ENCODE measurements at regions not wholly inside any gene's neighbourhood (a gene's known extent, or its start where the extent isn't known, plus 50 kb on each side); places are given as distances from the start of the nearest gene placed in this dataset.

- TF ChIP-seq, protein P1, sequence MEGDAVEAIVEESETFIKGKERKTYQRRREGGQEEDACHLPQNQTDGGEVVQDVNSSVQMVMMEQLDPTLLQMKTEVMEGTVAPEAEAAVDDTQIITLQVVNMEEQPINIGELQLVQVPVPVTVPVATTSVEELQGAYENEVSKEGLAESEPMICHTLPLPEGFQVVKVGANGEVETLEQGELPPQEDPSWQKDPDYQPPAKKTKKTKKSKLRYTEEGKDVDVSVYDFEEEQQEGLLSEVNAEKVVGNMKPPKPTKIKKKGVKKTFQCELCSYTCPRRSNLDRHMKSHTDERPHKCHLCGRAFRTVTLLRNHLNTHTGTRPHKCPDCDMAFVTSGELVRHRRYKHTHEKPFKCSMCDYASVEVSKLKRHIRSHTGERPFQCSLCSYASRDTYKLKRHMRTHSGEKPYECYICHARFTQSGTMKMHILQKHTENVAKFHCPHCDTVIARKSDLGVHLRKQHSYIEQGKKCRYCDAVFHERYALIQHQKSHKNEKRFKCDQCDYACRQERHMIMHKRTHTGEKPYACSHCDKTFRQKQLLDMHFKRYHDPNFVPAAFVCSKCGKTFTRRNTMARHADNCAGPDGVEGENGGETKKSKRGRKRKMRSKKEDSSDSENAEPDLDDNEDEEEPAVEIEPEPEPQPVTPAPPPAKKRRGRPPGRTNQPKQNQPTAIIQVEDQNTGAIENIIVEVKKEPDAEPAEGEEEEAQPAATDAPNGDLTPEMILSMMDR (IDR thresholded peaks at IDR 0.05): no peak
- TF ChIP-seq EP300 (IDR thresholded peaks at IDR 0.05): no peak
- no peak for TF ChIP-seq POLR2A (IDR thresholded peaks at IDR 0.05)
These were observed 126.0 kb upstream of the IQSEC1 start for GRCh38 chr3:13199006-13199776.
